ENCODE measurements at regions not wholly inside any gene's neighbourhood (a gene's known extent, or its start where the extent isn't known, plus 50 kb on each side); places are given as distances from the start of the nearest gene placed in this dataset.

DNA sequence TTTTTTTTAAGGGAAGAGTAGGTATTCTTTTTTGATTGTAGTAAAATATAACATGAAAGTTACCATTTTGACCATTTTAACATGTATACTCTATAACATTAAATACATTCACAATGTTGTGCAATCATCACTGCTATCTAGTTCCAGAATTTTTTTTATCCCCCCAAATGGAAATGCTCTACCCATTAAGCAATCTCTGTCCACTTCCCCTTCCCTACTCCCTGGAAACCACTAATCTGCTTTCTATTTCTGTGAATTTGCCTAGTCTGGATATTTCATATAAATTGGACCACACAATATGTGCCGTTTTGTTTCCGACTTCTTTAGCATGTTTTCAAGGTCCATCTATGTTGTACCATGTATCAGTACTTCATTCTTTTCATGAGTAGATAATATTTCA is 429.5 kb downstream of the TLE1 start:
- TF ChIP-seq, protein P1, sequence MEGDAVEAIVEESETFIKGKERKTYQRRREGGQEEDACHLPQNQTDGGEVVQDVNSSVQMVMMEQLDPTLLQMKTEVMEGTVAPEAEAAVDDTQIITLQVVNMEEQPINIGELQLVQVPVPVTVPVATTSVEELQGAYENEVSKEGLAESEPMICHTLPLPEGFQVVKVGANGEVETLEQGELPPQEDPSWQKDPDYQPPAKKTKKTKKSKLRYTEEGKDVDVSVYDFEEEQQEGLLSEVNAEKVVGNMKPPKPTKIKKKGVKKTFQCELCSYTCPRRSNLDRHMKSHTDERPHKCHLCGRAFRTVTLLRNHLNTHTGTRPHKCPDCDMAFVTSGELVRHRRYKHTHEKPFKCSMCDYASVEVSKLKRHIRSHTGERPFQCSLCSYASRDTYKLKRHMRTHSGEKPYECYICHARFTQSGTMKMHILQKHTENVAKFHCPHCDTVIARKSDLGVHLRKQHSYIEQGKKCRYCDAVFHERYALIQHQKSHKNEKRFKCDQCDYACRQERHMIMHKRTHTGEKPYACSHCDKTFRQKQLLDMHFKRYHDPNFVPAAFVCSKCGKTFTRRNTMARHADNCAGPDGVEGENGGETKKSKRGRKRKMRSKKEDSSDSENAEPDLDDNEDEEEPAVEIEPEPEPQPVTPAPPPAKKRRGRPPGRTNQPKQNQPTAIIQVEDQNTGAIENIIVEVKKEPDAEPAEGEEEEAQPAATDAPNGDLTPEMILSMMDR (optimal IDR thresholded peaks at IDR 0.05 in 1 of 3, IDR thresholded peaks at IDR 0.05 in 1 of 3, conservative IDR thresholded peaks at IDR 0.05 in 1 of 3; ENCODE audit: extremely low read depth in 1 of 3, insufficient read depth in 2 of 3, low read length in 3 of 3): no peak
- no peak for TF ChIP-seq EZH2 (IDR thresholded peaks at IDR 0.05; ENCODE audit: low read length)
